NCI-H1694 treated with DMSO at 0.1 percent for 48 hours (cell line): ENCODE measurements at regions not wholly inside any gene's neighbourhood (a gene's known extent, or its start where the extent isn't known, plus 50 kb on each side); places are given as distances from the start of the nearest gene placed in this dataset.

ENCODE experiments used
- DNase-seq: peaks from one replicate; lab custom pipeline; 2025; lab: John Stamatoyannopoulos, UW

- no peak for DNase-seq
Measured at GRCh38 chr20:60244373-60245146, 286.3 kb downstream of the CDH26 start.

- DNase-seq = no peak
Measured at GRCh38 chr20:60246751-60247150, 288.5 kb downstream of the CDH26 start.

- no peak for DNase-seq
Measured at GRCh38 chr20:60249436-60249835, 291.2 kb downstream of the CDH26 start.

GRCh38 chr20:60250251-60250650 is 292.0 kb downstream of the CDH26 start:
- no peak for DNase-seq

DNA sequence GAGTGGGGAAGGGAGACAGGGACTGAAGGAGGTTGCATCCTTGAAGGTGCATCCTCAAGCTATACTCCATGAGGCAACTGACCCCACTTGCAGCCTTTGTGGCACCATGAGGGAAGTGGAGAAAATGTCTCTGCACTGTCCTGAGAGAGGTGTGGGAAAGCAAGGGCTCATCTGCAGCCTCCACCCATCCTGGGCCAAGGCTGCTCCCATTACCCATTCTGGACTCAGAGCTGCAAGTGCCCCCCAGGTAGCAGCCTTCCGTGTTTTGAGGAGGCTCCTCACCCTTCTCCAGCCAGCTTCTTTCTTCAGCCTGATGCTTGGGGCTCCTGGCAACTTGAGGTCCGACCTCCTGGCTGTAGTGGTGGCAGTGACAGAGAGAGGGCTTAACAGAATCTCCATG is 294.6 kb downstream of the CDH26 start:
- DNase-seq = no peak

- DNase-seq = no peak
Measured at GRCh38 chr20:60253471-60253870, 295.2 kb downstream of the CDH26 start.

GRCh38 chr20:60254901-60255411 is 296.7 kb downstream of the CDH26 start:
- DNase-seq = no peak

DNA sequence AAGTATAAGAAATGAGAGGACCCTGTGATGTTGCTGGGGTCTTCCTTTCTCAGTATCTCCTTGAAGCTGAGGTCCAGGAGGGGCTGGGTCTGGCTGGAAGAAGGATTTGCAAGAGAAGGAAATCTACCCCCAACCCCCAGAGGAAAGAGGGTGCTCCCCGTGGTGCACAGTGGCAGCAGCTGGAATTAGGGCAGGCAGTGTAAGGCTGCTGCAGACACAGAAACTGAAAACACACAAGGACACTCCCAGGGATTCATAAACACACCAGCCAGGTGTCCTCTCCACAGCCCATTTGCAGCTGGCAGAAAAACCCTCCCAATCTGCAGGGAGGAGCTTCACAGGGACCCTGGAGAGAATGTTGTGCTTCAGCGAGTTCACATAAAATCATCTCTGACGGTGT is 297.2 kb downstream of the CDH26 start:
- DNase-seq = no peak

DNA sequence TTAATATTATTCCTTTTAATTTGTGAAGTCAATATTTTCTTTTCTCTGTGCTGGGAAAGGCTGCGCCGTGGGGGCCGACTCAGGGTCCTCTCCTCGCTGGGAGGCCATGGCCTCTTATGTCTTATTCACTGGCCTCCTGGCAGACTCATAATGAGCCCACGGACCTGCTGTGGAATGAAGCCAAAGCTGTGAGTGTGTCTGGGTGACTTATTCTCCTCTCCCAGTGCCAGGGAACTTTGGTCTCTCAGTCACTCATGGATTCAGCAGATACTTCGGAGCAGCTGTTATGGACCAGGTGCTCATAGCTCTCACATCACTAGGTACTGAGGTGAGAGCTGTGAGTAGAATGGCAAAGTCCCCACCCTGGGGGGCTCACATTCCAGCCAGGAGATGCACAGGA is 297.6 kb downstream of the CDH26 start:
- no peak for DNase-seq

DNA sequence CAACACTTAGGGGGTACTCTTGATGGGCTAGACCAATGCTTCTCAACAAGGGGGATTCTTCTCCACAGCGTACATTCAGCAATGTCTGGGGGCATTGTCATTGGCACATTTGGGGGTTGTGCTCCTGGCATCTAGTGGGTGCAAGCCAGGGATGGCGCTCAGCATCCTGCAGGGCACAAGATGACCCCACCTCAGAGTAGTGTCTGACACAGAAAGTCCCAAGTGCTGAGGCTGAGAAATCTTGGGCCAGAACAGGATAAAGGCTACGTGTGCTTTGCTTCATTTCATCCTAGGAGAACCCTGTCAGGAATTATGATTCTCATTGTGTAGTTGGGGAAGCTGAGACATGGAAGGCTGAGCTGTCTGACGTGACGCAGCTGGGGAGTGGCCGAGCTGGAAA is 298.6 kb downstream of the CDH26 start:
- no peak for DNase-seq

- DNase-seq = no peak
Measured at GRCh38 chr20:60257671-60258070, 299.4 kb downstream of the CDH26 start.

GRCh38 chr20:60258255-60258863 is 300.1 kb downstream of the CDH26 start:
- DNase-seq = no peak

DNA sequence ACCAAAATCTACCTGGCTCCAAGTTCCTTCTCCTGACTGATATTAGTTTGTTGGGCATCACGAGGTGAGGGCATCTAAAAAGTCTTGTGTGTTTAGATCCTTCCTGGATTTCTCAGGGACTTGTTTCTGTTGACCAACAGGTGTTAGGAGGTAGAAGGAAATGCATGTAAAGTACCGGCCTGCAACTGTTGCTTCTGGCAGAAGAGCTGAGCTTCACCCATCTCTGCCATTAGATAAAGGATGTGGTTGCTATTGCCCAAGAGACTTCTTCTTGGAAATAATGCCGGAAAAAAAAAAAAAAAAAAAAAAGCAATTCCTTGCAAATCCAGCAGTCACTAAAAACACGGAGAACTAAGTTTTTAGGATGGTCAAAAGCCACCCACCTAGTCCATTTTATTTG is 303.1 kb downstream of the CDH26 start:
- no peak for DNase-seq

DNA sequence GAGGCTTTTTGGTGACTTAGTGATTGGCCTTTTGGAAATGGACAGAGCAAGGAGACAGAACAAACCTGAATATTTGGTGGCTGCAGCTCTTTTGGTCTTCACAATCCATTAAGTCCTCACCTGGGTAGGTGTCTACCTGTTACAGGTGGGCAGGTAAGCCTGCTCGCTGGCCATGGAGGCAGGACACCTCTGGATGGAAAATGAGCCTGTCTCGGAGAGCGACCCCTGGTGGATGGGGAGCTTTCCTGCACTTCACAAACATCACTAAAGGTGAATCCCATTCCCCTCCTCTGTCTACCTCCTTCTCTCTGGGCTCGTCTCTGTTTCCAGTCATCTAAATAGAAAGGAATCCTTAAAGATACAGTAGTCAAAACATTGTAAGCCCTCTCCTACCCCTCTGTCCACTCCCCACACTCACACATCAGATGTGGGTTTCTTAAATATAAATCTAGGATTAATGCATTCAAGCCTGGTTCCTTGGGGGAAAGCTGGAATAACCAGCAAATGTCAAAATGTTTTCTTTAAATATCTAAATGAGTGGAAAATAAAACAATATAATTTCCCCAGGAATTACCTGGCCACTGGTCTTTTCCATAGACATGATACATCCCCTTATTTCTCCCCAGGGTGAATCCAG is 304.9 kb downstream of the CDH26 start:
- DNase-seq = no peak

DNA sequence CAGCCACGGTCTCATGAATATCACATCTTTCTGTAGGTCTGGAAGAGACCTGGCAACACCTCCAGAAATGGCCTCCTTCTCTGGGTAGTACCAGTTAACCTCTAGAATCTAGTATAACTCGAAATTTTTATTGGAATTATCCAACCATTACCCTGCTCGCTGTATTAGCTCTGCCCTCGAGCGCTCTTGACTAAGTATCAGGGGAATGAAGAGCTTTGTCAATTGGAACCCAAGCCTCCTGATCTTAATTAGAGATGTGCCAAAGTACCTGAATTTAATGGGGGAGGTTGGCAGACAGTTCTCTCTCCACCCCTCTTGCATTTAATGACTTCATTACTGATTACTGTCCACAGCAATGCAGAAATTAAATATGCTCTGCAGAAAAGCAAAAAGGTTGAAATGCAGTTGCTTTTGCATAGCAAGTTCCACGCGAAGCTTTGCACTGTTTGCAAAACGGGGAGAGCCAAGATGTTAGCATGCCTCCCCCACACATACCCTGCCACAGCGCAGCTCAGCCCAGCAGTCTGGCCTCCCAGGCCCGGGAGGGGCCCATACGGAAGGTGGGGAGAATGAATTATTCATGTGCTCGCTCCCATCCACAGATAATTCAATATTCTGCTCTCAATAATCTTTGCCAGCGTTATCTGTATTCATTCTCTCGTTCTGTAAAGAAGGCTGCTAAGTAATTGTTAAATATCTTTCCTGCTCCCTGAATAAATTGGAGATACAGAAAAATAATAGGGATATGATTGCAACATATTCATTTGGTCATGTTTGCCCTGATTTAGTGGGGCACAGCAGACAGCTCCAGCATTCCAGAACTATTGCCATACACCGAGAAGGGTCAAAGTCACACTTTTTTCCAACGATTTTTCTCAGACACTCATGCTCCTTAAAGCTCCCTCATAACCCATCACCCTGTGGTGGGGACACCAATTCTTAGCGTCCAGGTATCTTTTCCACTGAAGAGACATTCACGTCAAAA is 305.8 kb downstream of the CDH26 start:
- DNase-seq = no peak

DNA sequence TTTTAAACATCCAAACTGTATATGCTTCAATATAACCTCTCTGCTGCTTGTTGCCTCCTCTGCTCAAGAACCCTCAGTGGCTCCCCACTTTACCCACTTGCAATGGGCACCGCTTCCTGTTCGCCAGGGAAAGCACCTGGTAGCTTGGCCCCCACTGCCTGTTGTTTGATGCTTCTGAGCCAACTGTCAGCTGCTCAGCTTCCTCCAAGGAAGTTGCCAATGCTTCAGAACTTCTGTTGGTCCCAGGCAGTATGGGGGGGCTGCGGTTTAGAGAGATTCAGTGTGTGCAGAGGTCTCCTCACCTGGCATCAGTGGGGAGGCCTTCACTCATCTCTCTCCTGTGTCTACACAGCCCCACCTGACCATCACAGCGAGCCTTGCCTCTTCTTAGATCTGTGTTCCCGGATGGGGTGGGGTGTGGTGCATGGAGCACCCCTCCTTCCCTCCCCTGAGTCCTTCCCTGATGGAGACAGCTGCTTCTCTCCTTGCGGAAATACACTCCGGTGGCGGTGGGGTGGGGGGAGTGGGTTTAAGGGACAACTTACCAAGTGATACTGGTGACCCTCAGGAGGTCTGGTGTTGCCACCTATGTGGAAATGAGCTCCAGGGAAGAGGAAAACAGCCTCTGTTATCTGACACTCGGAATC is 308.1 kb downstream of the CDH26 start:
- DNase-seq = no peak

DNA sequence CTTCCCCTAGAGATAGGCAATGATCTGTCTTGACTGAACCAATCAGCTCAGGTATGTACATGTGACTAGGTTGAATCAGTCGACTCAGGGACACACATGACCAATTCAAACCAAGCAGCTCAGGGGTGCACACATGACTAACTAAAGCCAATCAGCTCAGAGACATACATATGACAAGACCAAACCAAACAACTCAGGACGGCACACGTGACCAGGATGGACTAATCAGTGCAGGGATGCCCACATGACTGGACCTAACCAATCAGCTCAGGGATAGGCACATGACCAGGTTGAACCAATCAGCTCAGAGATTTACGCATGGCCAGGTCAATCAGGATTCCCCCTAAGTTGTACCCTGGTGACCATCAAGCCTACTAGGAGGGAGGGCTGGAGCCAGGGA is 310.3 kb downstream of the CDH26 start:
- DNase-seq = no peak

DNA sequence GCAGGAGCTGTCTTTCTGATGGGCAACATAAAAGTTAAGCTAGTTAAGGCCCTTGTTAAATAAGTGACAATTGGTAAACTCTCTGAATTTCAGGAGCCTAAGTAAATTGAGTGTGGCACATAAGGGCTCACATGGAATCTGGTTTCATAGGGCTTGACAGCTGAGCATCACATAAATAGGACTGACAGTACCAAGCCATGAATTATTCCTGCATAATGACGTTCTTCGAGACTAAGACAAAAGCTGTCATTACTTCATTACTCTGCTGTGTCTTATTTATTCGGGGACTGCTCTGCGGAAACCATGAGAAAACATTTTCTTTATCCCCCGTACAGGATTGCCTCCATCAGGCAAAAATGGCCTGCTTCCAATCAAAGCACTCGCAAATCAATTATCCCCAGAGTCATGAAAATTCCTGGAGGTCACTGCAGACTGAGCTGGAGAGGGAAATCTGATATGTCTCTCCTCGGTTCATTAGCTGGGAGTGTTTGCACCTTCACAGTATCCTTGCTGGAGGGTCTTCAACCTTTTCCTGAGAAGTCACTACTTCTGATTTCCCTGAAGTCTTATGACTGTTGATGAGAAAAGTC is 311.4 kb downstream of the CDH26 start:
- no peak for DNase-seq

- DNase-seq = no peak
Measured at GRCh38 chr20:60270341-60270740, 312.1 kb downstream of the CDH26 start.

DNA sequence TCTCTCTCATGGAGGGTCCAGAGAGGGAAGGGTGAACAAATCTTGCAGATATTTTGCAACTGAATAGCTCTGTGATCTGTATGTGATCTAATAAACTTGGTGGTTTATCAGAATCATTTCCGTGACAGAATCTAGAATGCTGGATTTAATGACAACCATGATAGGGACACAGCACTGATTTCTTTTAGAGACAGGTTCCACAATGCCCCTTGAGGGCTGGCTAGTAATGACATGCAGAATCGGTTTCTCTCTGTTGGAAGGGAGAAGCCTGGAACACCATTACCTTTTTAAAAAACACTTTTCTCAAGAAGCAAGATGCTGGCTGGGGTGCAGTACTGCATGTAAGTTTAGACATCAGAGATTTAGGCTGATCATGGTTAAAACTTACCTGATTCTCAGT is 313.4 kb downstream of the CDH26 start:
- DNase-seq = no peak

DNA sequence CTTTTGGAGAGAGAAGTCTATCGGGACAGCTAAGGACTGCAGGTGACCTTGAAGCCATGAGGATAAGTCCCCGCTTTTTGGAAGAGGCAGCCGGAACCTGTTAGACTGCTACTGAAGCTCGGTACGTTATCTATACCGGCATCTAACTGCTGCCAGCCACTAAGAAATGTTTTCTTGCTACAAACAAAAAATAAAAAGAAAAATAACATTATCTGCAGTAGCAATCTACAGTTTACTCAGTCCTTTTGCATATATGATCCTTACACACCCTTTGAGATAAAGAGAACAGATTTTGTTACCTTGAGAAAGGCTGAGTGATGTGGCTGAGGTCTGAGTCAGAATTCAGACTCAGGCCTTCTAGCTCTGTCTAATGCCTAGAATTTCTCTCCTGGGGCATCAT is 314.6 kb downstream of the CDH26 start:
- DNase-seq = no peak
